ENCODE measurements at regions not wholly inside any gene's neighbourhood (a gene's known extent, or its start where the extent isn't known, plus 50 kb on each side); places are given as distances from the start of the nearest gene placed in this dataset.
"Not testable (repeated sequence)": the region's sequence is repeated elsewhere in the genome, so short reads cannot be mapped to it uniquely, and the experiment has no call there.

- DNase-seq (ENCODE audit: low read depth, low spot score): no peak
Measured at GRCh38 chr3:186454881-186455703, 89.1 kb downstream of the CRYGS start.

- no peak for DNase-seq (ENCODE audit: low read depth, low spot score)
Measured at GRCh38 chr3:186453531-186453930, 90.6 kb downstream of the CRYGS start.

GRCh38 chr3:186452517-186452916 is 90.5 kb upstream of the DGKG start:
- DNase-seq (ENCODE audit: low read depth, low spot score): no peak

GRCh38 chr3:186451371-186451770 is 89.3 kb upstream of the DGKG start:
- no peak for DNase-seq (ENCODE audit: low read depth, low spot score)

GRCh38 chr3:186444974-186445373 is 82.9 kb upstream of the DGKG start:
- DNase-seq (ENCODE audit: low read depth, low spot score): no peak

- DNase-seq (ENCODE audit: low read depth, low spot score): no peak
Measured at GRCh38 chr3:186444288-186444687, 82.3 kb upstream of the DGKG start.

- not testable (repeated sequence) for DNase-seq (ENCODE audit: low read depth, low spot score)
Measured at GRCh38 chr3:186442979-186443378, 80.9 kb upstream of the DGKG start.

- no peak for DNase-seq (ENCODE audit: low read depth, low spot score)
Measured at GRCh38 chr3:186442162-186442561, 80.1 kb upstream of the DGKG start.

GRCh38 chr3:186440891-186441290 is 78.9 kb upstream of the DGKG start:
- no peak for DNase-seq (ENCODE audit: low read depth, low spot score)

GRCh38 chr3:186439725-186440124 is 77.7 kb upstream of the DGKG start:
- no peak for DNase-seq (ENCODE audit: low read depth, low spot score)

GRCh38 chr3:186435332-186435731 is 73.3 kb upstream of the DGKG start:
- not testable (repeated sequence) for DNase-seq (ENCODE audit: low read depth, low spot score)

- DNase-seq (ENCODE audit: low read depth, low spot score): no peak
Measured at GRCh38 chr3:186432944-186433732, 71.1 kb upstream of the DGKG start.

GRCh38 chr3:186432189-186432588 is 70.2 kb upstream of the DGKG start:
- no peak for DNase-seq (ENCODE audit: low read depth, low spot score)

- DNase-seq (ENCODE audit: low read depth, low spot score): no peak
Measured at GRCh38 chr3:186427627-186428281, 65.7 kb upstream of the DGKG start.

- DNase-seq (ENCODE audit: low read depth, low spot score): peak; percentile 16
Measured at GRCh38 chr3:186425788-186426730, 64.0 kb upstream of the DGKG start.

GRCh38 chr3:186421946-186422345 is 59.9 kb upstream of the DGKG start:
- no peak for DNase-seq (ENCODE audit: low read depth, low spot score)

- no peak for DNase-seq (ENCODE audit: low read depth, low spot score)
Measured at GRCh38 chr3:186418671-186419145, 56.7 kb upstream of the DGKG start.

- DNase-seq (ENCODE audit: low read depth, low spot score): no peak
Measured at GRCh38 chr3:186417791-186418190, 55.8 kb upstream of the DGKG start.

GRCh38 chr3:186414735-186415419 is 52.8 kb upstream of the DGKG start:
- no peak for DNase-seq (ENCODE audit: low read depth, low spot score)

- no peak for DNase-seq (ENCODE audit: low read depth, low spot score)
Measured at GRCh38 chr3:186413615-186414415, 51.8 kb upstream of the DGKG start.
